8988T (cell line): ENCODE measurements at regions not wholly inside any gene's neighbourhood (a gene's known extent, or its start where the extent isn't known, plus 50 kb on each side); places are given as distances from the start of the nearest gene placed in this dataset.
A peak's percentile ranks its signal among the peaks of the same experiment; 100 is the strongest.

Source experiments
- DNase-seq: peaks from one replicate; pipeline ENCODE4 v3.0.0; 2011

GRCh38 chr1:216908126-216908525 is 184.9 kb upstream of the ESRRG start:
- no peak for DNase-seq

- no peak for DNase-seq
Measured at GRCh38 chr1:216907100-216907499, 183.9 kb upstream of the ESRRG start.

GRCh38 chr1:216905781-216906180 is 182.6 kb upstream of the ESRRG start:
- DNase-seq: no peak

- no peak for DNase-seq
Measured at GRCh38 chr1:216905137-216905536, 181.9 kb upstream of the ESRRG start.

- no peak for DNase-seq
Measured at GRCh38 chr1:216904471-216904870, 181.2 kb upstream of the ESRRG start.

GRCh38 chr1:216903382-216903740 is 180.1 kb upstream of the ESRRG start:
- DNase-seq: peak; percentile 20

GRCh38 chr1:216902669-216903381 is 179.6 kb upstream of the ESRRG start:
- no peak for DNase-seq

- DNase-seq: no peak
Measured at GRCh38 chr1:216900116-216900620, 176.9 kb upstream of the ESRRG start.

- no peak for DNase-seq
Measured at GRCh38 chr1:216898801-216899200, 175.6 kb upstream of the ESRRG start.

- no peak for DNase-seq
Measured at GRCh38 chr1:216896146-216896545, 172.9 kb upstream of the ESRRG start.

- no peak for DNase-seq
Measured at GRCh38 chr1:216894494-216894893, 171.3 kb upstream of the ESRRG start.

- DNase-seq: no peak
Measured at GRCh38 chr1:216892581-216893160, 169.4 kb upstream of the ESRRG start.

GRCh38 chr1:216890871-216891270 is 167.6 kb upstream of the ESRRG start:
- no peak for DNase-seq

- no peak for DNase-seq
Measured at GRCh38 chr1:216888731-216889130, 165.5 kb upstream of the ESRRG start.

GRCh38 chr1:216887032-216887431 is 163.8 kb upstream of the ESRRG start:
- DNase-seq: no peak

GRCh38 chr1:216884614-216885229 is 161.5 kb upstream of the ESRRG start:
- no peak for DNase-seq

- DNase-seq: no peak
Measured at GRCh38 chr1:216883518-216883917, 160.3 kb upstream of the ESRRG start.

GRCh38 chr1:216881695-216882094 is 158.5 kb upstream of the ESRRG start:
- no peak for DNase-seq

- DNase-seq: no peak
Measured at GRCh38 chr1:216866714-216867113, 143.5 kb upstream of the ESRRG start.

- no peak for DNase-seq
Measured at GRCh38 chr1:216855810-216856209, 132.6 kb upstream of the ESRRG start.

- no peak for DNase-seq
Measured at GRCh38 chr1:216854836-216855484, 131.7 kb upstream of the ESRRG start.

GRCh38 chr1:216851073-216851472 is 127.8 kb upstream of the ESRRG start:
- DNase-seq: no peak

- DNase-seq: no peak
Measured at GRCh38 chr1:216849146-216849545, 125.9 kb upstream of the ESRRG start.
